Adrenal gland (tissue), 9 donors: ENCODE measurements at regions not wholly inside any gene's neighbourhood (a gene's known extent, or its start where the extent isn't known, plus 50 kb on each side); places are given as distances from the start of the nearest gene placed in this dataset.

Experiments
- DNase-seq, 7 donors: peaks; one replicate each; pipeline ENCODE4 v3.0.0-alpha.2; 2019 to 2020
- H3K27ac ChIP-seq, 5 donors: fragments of 200-600 bp; sonication (generic) in 4 of 5; 1 replicate in 3 of 5; 2 replicates in 2 of 5; pipeline versions ENCODE4 v1.5.1 to v1.8.0; 2016 to 2020; ENCODE audit warnings: mild to moderate bottlenecking in 1 of 5
- H3K27me3 ChIP-seq: fragments of 200-600 bp; 2 replicates; pipeline ENCODE4 v1.8.0; 2021
- H3K36me3 ChIP-seq, 2 donors: fragments of 200-600 bp; replicated peaks in 1 of 2; 1 replicate in 1 of 2; 2 replicates in 1 of 2; pipeline versions ENCODE4 v1.5.1 to v1.8.0; 2018 to 2022
- H3K4me1 ChIP-seq, 2 donors: fragments of 200-600 bp; replicated peaks in 1 of 2; 1 replicate in 1 of 2; 2 replicates in 1 of 2; pipeline versions ENCODE4 v1.5.1 to v1.8.0; 2018 to 2021
- H3K4me3 ChIP-seq, 4 donors: fragments of 200-600 bp; sonication (generic) in 3 of 4; one replicate each; pipeline ENCODE4 v1.5.1; 2016 to 2018
- H3K9me3 ChIP-seq, 3 donors: fragments of 200-600 bp; sonication (generic) in 1 of 3; replicated peaks in 1 of 3; 1 replicate in 2 of 3; 2 replicates in 1 of 3; pipeline versions ENCODE4 v1.5.1 to v1.8.0; 2016 to 2021
- CTCF ChIP-seq, 6 experiments: fragments of 450-650 bp in 4 of 6; fragments of 200-600 bp in 2 of 6; sonication (generic) in 1 of 6; IDR thresholded peaks; 1 replicate in 5 of 6; 2 replicates in 1 of 6; pipeline versions ENCODE4 v1.5.1 to v1.8.0; 2016 to 2021; ENCODE audit warnings: antibody characterized with exemption in 6 of 6, mild to moderate bottlenecking in 2 of 6, moderate library complexity in 1 of 6
- POLR2A ChIP-seq, 2 donors: fragments of 450-650 bp; IDR thresholded peaks; one replicate each; pipeline ENCODE4 v1.6.1; 2017; ENCODE audit warnings: antibody characterized with exemption in 2 of 2, mild to moderate bottlenecking in 2 of 2, moderate library complexity in 1 of 2
- WGBS, 4 donors: extraction: QIAGEN DNeasy Blood & Tissue Kit in 2 of 4; methylation state at CpG; one replicate each; pipeline versions ENCODE4 v1.1.5 to v1.1.7; 2013 to 2017; 5-methylcytosine and 5-hydroxymethylcytosine counted together
- intact Hi-C, 2 donors: fragments of 100-400 bp; cut with DNase I; formaldehyde crosslinking; loops; one replicate each; pipeline versions ENCODE4 v1.14.1 to v1.15.0; 2022 to 2023
- donor health status: healthy with polysubstance abuse.
- donor health status: Bipolar disorder and iron deficiency.
- donor health status: DM: yes; HTN: yes; CAD: no.
- donor health status: DM: no; HTN: no; CAD: no.
- donor health status: DM: no; HTN: no; CAD: no.

- H3K9me3 ChIP-seq: no peaks in the 10 kb centered on the region
- no peak for DNase-seq
- H3K27ac ChIP-seq: no peak overlapping the region
- H3K4me1 ChIP-seq: no peaks in the 10 kb centered on the region
- no peaks in the 10 kb centered on the region for H3K27me3 ChIP-seq
- intact Hi-C loops: no loop called here
- TF ChIP-seq POLR2A (IDR thresholded peaks at IDR 0.05): no peak
- TF ChIP-seq CTCF (IDR thresholded peaks at IDR 0.05): no peak
- H3K4me3 ChIP-seq: no peak overlapping the region
- no peaks in the 10 kb centered on the region for H3K36me3 ChIP-seq
- 43 to 54% (median 48%) methylated on average over 2 of the region's 2 CpGs for WGBS, 4 donors
Observed at GRCh38 chr11:127639916-127640315, 639.3 kb upstream of the KIRREL3 start.

- no peaks in the 10 kb centered on the region for H3K36me3 ChIP-seq
- H3K9me3 ChIP-seq: no peaks in the 10 kb centered on the region
- TF ChIP-seq CTCF (IDR thresholded peaks at IDR 0.05) (no peak), POLR2A (IDR thresholded peaks at IDR 0.05) (no peak)
- no peak overlapping the region for H3K27ac ChIP-seq
- H3K4me3 ChIP-seq: no peak overlapping the region
- no peaks in the 10 kb centered on the region for H3K4me1 ChIP-seq
- H3K27me3 ChIP-seq: no peaks in the 10 kb centered on the region
- no peak for DNase-seq
- intact Hi-C loops: no loop called here
- 56 to 77% (median 69%) methylated on average over 2 of the region's 2 CpGs for WGBS, 4 donors
Observed at GRCh38 chr11:127632976-127633680, 632.6 kb upstream of the KIRREL3 start.

- Histone ChIP-seq H3K36me3 (no peaks in the 10 kb centered on the region), H3K27me3 (no peaks in the 10 kb centered on the region), H3K27ac (no peak overlapping the region), H3K9me3 (no peaks in the 10 kb centered on the region), H3K4me1 (no peaks in the 10 kb centered on the region), H3K4me3 (no peak overlapping the region)
- WGBS, 4 donors: 71 to 85% (median 78%) methylated on average over 4 of the region's 4 CpGs
- intact Hi-C loops: no loop called here
- no peak for DNase-seq
- TF ChIP-seq POLR2A (IDR thresholded peaks at IDR 0.05): no peak
- no peak for TF ChIP-seq CTCF (IDR thresholded peaks at IDR 0.05)
Observed at GRCh38 chr11:127632546-127632945, 632.0 kb upstream of the KIRREL3 start.

- TF ChIP-seq CTCF (IDR thresholded peaks at IDR 0.05): no peak
- TF ChIP-seq POLR2A (IDR thresholded peaks at IDR 0.05): no peak
- no peak for DNase-seq
- H3K27ac ChIP-seq: no peak overlapping the region
- H3K36me3 ChIP-seq: no peaks in the 10 kb centered on the region
- intact Hi-C loops: no loop called here
- H3K4me1 ChIP-seq: no peaks in the 10 kb centered on the region
- H3K27me3 ChIP-seq: no peaks in the 10 kb centered on the region
- WGBS, 4 donors: 56 to 69% (median 63%) methylated on average over 5 of the region's 5 CpGs
- no peak overlapping the region for H3K4me3 ChIP-seq
- no peaks in the 10 kb centered on the region for H3K9me3 ChIP-seq
Observed at GRCh38 chr11:127631974-127632373, 631.4 kb upstream of the KIRREL3 start.
